DMS53 treated with DMSO at 0.1 percent for 48 hours (cell line): ENCODE measurements at regions not wholly inside any gene's neighbourhood (a gene's known extent, or its start where the extent isn't known, plus 50 kb on each side); places are given as distances from the start of the nearest gene placed in this dataset.

Experiments used
- DNase-seq: peaks from one replicate; lab custom pipeline; 2025; ENCODE audit not compliant: unreplicated experiment; lab: John Stamatoyannopoulos, UW

DNA sequence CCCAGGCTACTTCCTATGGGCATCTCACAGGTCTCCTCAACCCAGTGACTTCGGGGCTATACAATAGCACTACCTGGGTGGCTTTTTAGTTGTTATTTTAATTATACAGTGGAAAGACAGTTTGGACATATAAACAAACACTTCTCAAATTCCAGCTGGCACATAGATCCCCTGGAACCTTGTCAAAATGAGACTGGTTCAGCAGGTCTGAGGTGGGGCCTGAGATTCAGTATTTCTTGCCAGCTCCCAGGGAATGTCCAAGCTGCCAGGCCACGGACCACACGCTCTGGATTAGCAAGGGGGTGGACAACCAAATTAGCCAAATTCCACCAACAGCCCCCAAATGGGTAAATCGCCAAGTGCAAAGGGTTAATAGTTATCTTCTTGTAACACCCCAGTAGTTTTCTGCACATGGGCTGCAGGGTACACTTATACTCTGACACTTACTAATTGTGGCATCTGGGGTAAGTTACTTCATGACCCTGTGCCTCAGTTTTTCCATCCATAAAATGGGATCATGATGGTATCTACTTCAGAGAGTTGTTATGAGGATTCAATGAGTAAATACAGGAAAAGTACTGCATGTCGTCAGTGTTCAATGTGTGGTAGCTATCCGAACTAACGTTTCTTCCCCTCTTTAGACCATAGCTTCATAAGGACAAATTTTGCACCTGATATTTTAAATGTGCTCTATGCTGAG lies 789.4 kb upstream of the TBX3 start:
- no peak for DNase-seq

DNA sequence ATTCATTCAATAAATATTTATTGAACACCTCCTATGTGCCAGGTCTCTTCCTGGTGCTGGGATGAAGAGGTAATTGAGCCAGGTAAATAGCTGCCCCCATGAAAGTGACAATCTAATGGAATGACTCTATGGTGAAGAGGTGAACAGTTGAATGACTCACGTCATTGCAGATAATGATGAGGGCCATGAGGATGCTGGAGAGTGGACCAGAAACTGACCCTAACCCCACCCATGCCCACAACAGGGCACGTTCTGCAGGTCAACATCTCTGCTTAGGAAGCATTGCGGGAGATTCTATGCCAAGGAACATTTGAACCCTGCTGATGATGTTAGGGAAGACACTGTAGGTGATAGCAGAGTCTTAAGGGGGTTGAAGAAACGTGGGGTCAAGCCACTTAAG lies 788.9 kb upstream of the TBX3 start:
- DNase-seq, result no peak

DNA sequence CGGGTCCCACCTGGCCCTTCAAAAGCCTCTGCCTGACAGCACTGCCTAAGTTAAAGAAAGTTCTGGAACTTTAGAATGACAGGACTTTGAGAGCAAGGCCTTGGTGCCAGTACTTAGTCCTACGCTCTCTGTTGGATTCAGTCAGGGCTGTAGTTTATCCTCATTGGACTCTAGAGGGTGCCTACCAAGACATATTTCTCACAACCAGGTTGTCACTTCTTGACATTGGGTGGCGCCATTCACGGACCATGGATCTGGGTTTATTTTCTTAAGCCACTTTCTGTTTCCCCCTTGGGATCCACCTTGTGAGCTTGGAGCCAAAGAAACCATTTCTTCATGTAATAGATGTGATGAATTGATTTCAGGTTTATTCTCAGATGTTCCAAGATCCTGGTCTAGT lies 787.0 kb upstream of the TBX3 start:
- no peak for DNase-seq

DNA sequence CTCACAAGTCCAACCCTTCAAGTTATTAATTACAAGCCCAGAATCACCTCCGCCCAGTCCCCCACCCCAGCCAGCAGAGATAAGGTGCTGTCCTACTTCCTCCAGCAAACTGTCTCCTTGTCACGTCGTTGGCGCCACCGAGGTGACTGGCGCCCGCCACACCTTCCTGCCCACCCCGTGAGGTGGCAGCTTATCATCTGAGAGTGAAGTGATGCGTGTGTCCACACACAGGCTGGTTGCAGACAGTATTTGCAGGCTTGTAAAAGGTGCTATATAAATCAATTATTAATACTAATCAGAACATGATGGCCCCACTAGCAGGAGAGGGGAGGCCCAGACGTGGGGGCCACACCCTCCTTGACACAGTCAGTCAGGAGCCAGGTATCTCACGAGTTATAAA lies 786.6 kb upstream of the TBX3 start:
- DNase-seq, result no peak

DNA sequence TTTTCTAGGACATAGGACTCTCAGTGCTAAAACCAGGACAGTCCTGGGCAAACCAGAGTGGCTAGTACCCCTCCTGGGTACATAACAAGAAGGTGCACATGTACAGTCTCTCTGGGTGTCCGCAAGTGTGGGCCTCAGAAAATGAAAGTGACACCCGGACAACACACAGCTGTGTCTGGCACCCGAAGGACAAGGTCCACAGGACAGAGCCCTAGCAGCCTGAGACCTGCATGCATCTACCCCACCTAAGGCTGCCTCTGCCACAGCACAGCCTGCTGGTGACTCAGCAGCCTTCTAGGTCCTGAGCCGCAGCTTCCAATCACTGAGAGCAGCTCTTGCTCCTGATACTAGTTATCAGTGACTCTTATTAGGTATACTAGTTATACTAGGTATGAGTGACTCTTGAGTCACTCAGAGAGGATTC lies 784.1 kb upstream of the TBX3 start:
- DNase-seq, result no peak

DNA sequence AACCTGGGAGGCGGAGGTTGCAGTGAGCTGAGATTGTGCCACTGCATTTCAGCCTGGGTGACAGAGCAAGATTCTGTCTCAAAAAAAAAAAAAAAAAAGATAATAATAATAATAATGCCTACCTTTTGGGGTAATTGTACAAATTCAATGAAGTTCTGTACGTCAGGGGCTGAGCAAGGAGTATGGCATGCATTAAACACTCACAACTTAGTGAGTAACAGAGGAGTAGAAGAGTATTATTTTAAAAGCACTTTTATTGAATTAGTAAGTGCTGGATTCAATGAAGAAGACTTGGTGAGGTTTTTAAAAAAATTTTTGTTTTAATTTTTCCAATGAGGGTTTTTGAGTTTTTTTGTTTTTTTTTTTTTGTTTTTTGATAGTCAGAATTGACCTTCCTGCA lies 783.6 kb upstream of the TBX3 start:
- no peak for DNase-seq

DNA sequence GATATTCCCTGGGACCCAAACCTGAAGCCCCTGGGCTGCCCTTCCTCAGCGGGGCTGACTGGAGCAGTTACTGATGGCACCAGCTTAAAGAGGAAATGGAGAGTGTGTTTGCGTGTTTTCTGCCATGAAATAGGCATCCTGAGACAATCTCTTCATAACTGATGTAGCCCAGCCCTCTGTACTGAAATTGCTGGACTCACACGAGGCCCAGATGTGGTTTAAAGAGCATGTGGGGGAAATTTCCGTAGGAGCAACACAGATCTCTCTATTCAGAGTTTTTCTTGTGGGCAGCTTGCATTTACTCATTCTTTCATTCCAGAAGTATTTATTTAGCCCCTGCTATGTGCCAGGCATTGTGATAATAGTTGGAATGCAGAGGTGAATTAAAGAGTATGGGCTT lies 782.1 kb upstream of the TBX3 start:
- no peak for DNase-seq

DNA sequence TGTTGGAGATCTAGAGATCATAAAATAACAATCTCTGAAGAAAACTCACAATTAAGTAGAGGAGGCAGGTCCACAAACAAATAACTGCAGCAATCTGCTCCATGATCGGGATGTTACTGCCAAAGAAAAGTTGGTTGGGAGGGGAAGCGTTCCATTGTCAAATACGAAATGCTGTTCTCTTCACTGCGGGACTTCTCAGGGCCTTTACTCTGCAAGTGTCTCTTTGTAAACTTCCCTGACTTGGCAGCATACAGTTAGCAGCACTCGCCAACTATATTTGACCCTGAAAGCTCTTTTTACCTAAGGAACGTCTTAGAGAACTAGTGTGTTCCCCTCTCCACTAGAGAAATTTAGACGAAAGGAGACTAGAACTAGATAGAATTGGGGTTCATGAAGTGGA lies 780.7 kb upstream of the TBX3 start:
- no peak for DNase-seq

DNA sequence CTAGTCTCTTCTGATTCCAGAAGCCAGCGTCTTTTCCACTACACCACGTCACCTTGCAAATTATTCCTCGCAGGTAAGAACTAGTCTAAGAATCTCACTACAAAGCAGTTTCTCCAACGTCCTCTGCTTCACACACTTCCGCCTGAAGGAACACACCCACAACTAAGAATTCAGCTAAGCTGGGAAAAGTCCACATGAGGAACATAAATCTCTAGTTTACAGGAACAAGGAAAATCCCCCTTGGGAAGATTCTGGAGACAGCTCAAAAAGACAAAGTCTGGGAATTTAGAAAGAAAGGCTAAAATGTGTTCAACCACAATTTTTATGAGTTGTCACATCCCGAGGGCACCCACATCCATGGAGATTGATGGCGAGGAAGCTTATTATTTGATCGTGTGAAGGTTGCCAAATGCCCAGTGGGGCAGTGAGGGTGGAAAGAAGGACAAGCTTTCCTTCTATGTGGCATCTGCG lies 780.2 kb upstream of the TBX3 start:
- no peak for DNase-seq

DNA sequence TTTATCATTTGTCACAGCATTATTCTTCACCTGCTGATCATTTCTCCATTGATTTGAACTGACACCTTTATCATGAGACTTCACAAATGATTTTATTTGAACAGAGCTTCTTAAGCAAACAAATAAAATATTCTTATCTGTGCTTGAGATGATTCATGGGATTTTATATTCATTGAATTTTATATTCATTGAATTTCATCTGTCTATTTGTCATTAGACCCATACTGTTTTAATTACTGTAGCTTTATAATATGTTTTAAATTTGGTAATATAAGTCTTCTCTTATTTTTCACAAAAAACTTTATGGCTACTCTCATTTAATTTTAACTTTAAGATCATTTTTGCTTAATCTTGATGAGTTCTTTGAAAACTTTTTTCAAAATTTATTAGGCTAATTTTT lies 777.4 kb upstream of the TBX3 start:
- no peak for DNase-seq

DNA sequence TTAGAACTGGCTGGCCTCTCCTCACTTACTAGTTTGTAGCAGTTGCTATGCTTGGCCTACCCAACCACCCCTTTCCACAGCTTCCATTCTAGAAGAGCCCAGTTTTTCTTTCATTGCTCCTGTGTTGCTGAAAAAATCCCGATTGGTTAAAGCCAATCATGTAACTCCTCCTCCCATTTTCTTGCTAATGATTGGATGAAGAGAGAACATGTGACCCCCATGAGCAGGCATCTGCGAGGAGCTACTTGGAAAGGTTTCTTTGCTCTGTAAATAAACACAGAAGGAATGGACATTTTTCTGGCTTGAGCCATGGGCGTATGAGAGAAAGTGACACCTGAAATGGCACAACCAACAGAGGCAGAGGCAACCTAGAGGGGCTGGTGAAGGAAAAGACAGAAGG lies 773.8 kb upstream of the TBX3 start:
- no peak for DNase-seq

DNA sequence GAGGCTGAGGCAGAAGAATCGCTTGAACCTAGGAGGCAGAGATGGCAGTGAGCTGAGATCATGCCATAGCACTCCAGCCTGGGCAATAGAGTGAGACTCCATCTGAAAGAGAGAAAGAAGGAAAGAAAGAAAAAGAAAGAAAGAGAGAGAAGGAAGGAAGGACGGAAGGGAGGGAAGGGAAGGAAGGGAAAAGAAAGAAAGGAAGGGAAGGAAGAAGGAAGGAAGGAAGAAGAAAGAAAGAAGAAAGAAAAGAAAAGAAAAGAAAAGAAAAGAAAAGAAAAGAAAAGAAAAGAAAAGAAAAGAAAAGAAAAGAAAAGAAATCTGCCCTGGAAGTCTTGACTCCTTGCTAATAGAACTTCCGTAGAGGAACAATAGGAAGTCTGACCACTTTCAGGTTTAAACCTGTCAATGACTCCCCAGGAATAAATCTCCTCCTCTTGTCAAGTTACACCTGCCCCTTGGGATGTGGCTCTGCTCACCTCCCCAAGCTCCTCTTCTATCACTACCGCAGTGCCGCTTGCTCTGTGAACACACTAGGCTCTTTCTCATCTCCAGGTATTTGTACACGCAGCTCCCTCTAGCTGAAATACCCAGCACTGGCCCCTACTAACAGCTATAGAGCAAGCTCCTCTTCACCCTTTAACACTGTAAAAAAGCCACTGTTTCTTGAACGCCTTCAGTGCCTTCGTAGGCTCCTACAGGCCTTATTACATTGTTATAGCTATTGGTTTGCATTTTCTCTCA lies 773.1 kb upstream of the TBX3 start:
- no peak for DNase-seq

DNA sequence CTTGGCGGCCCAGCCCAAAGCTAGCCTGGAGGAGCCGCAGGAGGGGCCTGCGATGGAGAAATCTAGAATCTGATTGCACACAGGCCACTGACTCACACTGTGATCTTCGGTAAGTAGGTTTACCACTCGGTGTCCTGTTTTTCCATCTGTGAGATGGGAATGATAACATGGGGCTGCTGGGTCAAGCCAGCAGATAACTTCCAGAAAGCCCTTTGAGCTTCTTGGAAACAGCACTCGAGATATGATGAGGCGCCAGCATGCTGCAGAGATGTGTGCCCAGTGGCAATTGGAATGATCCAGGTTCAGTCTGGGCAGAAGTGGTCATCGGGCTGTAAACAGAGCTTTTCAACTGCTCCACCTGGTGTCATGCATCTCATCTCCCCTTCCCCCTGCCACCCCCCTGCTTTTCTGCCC lies 771.3 kb upstream of the TBX3 start:
- DNase-seq, result no peak

DNA sequence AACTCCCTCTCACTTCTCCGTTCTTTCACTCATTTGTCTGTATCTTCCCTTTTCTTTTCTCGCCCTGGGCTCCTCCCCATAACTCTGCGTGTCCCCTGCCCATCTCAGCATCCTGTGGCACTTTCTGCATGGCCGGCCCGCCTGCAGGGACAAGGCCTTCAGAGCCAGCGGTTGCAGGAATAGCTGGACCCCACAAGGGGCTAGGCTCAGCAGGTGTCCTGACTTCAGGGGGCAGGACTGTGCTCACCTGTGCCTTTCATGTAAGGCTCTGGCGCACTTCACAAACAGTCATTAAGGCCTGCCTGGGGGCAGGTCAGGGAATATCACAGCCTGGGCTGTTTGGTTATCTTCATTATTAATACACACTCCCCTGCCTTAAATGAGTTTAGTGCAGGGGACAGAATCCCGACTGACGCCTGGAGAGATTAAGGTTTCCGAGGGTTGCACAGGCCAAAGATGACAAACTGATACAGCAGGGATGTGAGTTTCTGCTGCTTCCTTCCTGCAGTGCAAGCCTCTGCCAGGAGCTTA lies 768.8 kb upstream of the TBX3 start:
- no peak for DNase-seq

DNA sequence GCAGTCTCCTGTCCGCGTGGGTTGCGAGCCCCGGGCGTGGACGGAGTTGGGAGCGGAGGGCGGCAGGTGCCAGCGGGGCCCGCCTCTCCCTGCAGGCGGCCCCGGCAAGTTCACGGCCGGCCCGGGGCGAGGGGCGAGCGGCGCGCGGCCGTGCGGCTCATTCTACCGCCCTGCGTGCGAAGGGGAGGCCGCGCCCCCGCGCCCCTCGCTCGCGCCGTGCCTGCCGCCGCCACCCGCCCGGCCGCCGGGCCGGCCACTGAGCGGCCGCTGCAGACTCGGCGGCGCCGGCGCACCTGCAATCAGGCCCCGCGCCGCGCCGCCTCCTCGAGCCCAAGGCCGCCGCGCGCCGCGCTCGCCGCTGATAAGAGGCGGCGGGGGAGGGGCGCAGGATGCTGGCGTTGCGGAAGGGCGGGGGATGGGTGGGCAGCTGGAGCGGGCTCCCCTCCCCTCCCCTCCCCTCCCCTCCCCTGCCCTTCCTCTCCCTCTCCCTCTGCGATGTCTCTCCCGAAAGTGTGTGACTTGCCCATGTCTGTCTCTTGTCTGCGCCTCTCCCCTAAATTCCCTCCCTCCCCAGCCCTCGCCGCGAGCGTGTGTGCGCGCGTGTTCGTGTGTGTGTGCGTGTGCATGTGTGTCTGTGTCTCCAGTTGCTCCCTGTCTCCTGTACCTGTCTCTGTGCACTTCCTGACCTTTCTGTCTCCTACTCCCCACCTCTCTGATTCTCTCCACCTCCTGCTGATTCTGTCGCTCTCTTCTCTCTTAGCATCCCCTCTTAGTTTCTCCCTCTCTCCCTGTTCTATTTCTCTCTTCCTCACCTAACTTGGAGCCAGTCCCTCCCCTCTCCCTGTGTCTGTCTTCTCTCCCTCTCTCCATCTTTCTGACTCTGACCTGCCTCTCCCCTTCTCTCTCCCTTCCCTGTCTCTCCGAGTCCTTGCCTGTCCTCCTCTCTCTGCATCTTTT lies 768.1 kb upstream of the TBX3 start:
- DNase-seq, result no peak

DNA sequence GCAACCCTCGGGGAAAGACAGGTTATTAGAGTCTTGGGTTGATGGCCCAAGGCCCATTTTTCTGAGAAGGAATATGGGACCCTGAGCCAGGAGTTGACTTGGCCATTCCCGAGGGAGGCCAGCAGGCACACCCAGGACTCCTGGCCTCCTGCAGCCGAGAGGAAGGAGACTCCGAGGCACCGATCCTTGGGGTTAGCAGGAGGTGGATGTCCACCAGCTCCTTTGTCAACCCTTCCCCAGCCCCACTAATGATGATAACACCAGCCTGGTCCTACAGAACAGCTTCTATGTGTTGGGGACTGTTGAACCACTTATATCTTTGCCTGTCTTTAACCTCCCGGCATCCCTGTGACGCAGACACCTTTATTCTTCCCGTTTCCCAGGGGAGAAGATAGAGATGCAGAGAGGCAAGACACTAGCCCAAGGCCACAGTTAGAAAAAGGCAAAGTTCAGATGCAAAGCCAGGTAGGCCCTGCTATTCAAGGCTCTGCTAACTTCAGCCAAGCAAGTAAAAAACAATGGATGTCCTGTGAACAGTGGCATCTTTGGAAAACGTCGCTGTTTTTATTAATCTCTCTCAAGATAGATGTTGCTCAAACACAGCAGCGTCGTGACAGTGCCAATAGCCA lies 767.3 kb upstream of the TBX3 start:
- no peak for DNase-seq

DNA sequence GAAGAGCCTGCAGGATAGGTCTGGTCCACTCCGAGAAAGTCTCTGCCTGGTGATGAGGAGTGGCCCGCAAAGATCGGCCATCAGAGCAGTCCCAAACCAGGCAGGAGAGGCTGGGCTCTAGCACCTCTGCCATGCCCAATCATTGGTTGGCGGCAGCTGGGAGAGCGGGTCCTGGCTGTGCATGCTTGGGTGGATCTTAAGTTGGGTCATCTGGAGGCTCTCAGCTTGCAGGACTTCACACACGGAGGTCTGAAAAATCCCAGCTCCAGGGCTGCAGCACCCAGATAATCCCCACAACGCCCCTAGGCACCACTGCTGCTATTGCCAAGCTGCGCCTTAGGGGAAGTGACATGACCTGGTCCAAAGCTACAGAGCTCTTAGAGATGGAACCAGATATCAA lies 766.7 kb upstream of the TBX3 start:
- DNase-seq, result no peak

DNA sequence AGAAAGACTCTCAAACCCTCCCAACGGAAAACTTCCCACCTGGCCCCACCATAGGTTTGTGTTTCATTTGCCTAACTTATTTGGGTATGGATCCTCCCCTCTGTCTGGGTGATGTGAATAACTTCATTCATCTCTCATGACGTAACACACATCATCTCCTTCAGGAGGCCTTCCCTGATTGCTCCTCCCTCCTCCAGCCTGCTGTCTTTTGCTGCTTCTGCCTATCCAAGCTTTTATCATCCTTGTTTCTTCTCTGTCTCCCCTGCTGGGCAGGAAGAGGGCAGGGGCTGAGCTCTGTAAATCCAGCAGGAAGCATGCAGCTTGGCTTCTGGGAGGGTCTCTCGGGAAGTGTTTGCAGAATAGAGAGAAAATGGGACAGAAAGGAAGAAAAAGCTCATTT lies 766.0 kb upstream of the TBX3 start:
- no peak for DNase-seq

DNA sequence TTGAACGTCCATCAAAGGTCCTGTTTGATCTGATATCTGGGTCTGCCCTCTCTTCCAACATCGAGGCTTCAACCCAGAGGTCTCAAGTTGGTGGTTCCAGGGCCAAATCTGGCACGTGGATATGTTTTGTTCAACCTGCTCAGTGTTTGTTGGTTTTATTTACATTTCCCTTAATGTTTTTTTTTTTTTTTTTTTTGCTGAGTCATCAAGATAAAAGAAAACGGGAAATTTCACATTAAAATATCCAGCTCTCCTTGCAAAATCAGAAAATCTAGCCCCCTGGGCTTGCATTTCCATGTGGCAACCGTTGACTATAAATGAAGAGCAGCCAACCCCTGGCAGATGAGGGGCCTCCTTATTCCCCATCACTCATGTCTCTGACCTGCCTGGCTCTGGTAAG lies 765.6 kb upstream of the TBX3 start:
- DNase-seq, result no peak

DNA sequence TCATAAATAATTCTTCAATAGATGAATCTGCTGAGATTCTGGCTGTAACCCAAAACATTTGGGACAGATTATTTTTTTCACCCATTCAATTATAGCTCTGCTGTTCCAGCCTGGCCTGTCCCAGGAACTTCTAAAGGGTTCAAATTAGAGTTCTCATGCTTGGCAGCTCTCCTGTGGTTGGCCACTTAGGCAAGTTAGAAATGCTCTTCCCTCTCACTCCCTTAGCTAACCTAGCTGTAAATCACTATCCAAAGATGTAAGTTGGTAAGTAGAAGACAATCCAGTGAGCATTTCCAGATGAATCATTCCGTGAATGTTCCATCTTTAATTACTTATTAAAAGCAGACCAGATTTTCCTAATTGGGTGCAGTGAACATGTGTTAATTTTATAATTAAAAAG lies 760.4 kb upstream of the TBX3 start:
- DNase-seq, result no peak

DNA sequence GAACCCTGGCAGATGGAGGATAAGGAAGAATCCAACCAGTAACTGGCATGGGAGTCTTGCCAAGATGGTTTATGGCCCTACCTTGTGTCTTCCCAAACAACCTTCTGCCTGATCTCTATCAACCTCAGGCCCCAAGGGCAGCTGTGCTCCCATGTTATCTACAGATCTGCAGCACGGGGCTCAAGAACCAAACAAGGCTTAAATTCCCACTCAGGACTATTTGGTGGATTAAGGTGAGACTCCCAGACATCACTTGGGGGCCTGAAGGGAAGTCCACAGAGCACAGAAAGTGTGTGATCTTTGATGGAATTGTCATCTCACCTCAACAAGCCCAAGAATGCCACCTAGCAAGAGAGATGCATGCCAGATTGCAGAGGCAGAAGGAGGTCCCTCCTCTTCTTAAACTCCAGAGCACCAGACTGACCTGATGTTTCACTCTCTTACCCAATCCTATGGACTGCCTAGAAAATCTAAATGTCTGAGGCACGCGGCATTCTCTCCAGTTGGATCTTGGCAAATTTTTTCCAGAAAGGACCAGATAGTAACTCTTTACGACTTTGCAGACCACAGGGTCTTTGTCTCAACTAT lies 759.5 kb upstream of the TBX3 start:
- no peak for DNase-seq
